A673 (cell line): ENCODE measurements at regions not wholly inside any gene's neighbourhood (a gene's known extent, or its start where the extent isn't known, plus 50 kb on each side); places are given as distances from the start of the nearest gene placed in this dataset.
A peak's percentile ranks its signal among the peaks of the same experiment; 100 is the strongest.

Experiments used
- BruUV-seq: library from RNA; stranded (reverse); fragments of 400-500 nt; replicated peaks from 2 replicates; lab custom pipeline; 2021; lab: Mats Ljungman, UMichigan
- CTCF ChIA-PET: fragments of 300-600 bp; sonication (Branson Sonifier 250); formaldehyde crosslinking; loops from one replicate; lab custom pipeline; 2022; ENCODE audit warnings: antibody characterized with exemption; lab: Charles Lee
- POLR2A ChIA-PET: fragments of 300-600 bp; sonication (Branson Sonifier 250); formaldehyde crosslinking; loops from one replicate; lab custom pipeline; 2022; ENCODE audit warnings: antibody characterized with exemption; ENCODE audit not compliant: low non-redundant PET; lab: Charles Lee
- DNase-seq: peaks from one replicate; pipeline ENCODE4 v3.0.0-alpha.2; 2015; ENCODE audit warnings: low spot score
- H3K27ac ChIP-seq: fragments of 200-600 bp; sonication (generic); 2 replicates; pipeline ENCODE4 v1.5.1; 2016; ENCODE audit warnings: mixed run types, low read depth, mild to moderate bottlenecking, mixed read lengths, antibody characterized with exemption, low read length; ENCODE audit not compliant: poor library complexity, severe bottlenecking
- H3K27me3 ChIP-seq: fragments of 200-600 bp; sonication (generic); replicated peaks from 2 replicates; pipeline ENCODE4 v1.6.1; 2017; ENCODE audit warnings: mixed run types, low read depth, mild to moderate bottlenecking, mixed read lengths, antibody characterized with exemption, low read length; ENCODE audit not compliant: insufficient read depth, poor library complexity
- H3K36me3 ChIP-seq: fragments of 200-600 bp; sonication (generic); 2 replicates; pipeline ENCODE4 v1.6.1; 2016; ENCODE audit warnings: mixed run types, mild to moderate bottlenecking, mixed read lengths, antibody characterized with exemption, low read length; ENCODE audit not compliant: insufficient read depth, poor library complexity, severe bottlenecking
- H3K4me1 ChIP-seq: fragments of 200-600 bp; sonication (generic); 2 replicates; pipeline ENCODE4 v1.6.1; 2017; ENCODE audit warnings: mixed run types, mild to moderate bottlenecking, mixed read lengths, antibody characterized with exemption, low read length; ENCODE audit not compliant: insufficient read depth, poor library complexity, severe bottlenecking
- H3K4me3 ChIP-seq: fragments of 200-600 bp; sonication (generic); 2 replicates; pipeline ENCODE4 v1.5.1; 2016; ENCODE audit warnings: low read depth, mixed run types, mild to moderate bottlenecking, mixed read lengths, low read length; ENCODE audit not compliant: poor library complexity, severe bottlenecking
- H3K9me3 ChIP-seq: fragments of 200-600 bp; sonication (generic); 2 replicates; pipeline ENCODE4 v1.6.1; 2016; ENCODE audit warnings: mixed run types, low read depth, mild to moderate bottlenecking, mixed read lengths, antibody characterized with exemption, low read length; ENCODE audit not compliant: poor library complexity, severe bottlenecking
- CTCF ChIP-seq: fragments of 300-800, 200-600 bp; sonication (generic); conservative IDR thresholded peaks from 2 replicates; pipeline ENCODE4 v1.5.1; 2017; ENCODE audit warnings: low read depth, mild to moderate bottlenecking, antibody characterized with exemption, low read length, moderate library complexity, mixed read lengths
- EZH2 ChIP-seq: fragments of 200-600 bp; sonication (generic); IDR thresholded peaks from 2 replicates; pipeline ENCODE4 v1.6.1; 2017; ENCODE audit warnings: borderline replicate concordance, low read depth, mild to moderate bottlenecking, mixed read lengths, antibody characterized with exemption, low read length; ENCODE audit not compliant: poor library complexity, severe bottlenecking
- intact Hi-C: fragments of 100-400 bp; cut with micrococcal nuclease; formaldehyde crosslinking; loops from one replicate; pipeline ENCODE4 v1.10.0; 2022; ENCODE audit not compliant: unreplicated experiment

GRCh38 chr17:77535435-77535834 is 394.7 kb downstream of the SEC14L1 start:
- CTCF ChIA-PET: interaction anchor here (0.6 kb wide), 1 partner anchor 170 kb away, joined by 3 read pairs; no protein-coding TSS in a partner anchor
- Histone ChIP-seq H3K4me1 (peaks cover 11% of the 10 kb centered on the region), H3K36me3 (no peaks in the 10 kb centered on the region), H3K4me3 (peak overlapping the region; percentile 9), H3K27me3 (no peaks in the 10 kb centered on the region), H3K9me3 (peaks cover 8% of the 10 kb centered on the region), H3K27ac (peak overlapping the region; percentile 38)
- TF ChIP-seq CTCF (no peak), EZH2 (no peak)
- POLR2A ChIA-PET: interaction anchor here (0.6 to 0.7 kb wide), 2 partner anchors 11 to 322 kb away, joined by 5 to 10 read pairs; no protein-coding TSS in a partner anchor
- DNase-seq: peak; percentile 73
- intact Hi-C loops: no loop called here
- BruUV-seq: no TSS peak

GRCh38 chr17:77535892-77536291 is 395.1 kb downstream of the SEC14L1 start:
- no TSS peak for BruUV-seq
- intact Hi-C loops: no loop called here
- POLR2A ChIA-PET: interaction anchor here (0.7 kb wide), 1 partner anchor 322 kb away, joined by 5 read pairs; no protein-coding TSS in a partner anchor

GRCh38 chr17:77537566-77537965 is 396.8 kb downstream of the SEC14L1 start:
- Histone ChIP-seq H3K9me3 (peaks cover 8% of the 10 kb centered on the region), H3K27me3 (no peaks in the 10 kb centered on the region), H3K27ac (no peak overlapping the region), H3K4me3 (no peak overlapping the region), H3K4me1 (peaks cover 16% of the 10 kb centered on the region), H3K36me3 (no peaks in the 10 kb centered on the region)
- intact Hi-C loops: no loop called here
- POLR2A ChIA-PET: no interaction called here
- no peak for TF ChIP-seq CTCF
- no peak for TF ChIP-seq EZH2
- no TSS peak for BruUV-seq
- CTCF ChIA-PET: interaction anchor here (0.8 kb wide), 1 partner anchor 482 kb away, joined by 3 read pairs; no protein-coding TSS in a partner anchor
- no peak for DNase-seq

More at GRCh38 chr17:77535892-77536291, 395.1 kb downstream of the SEC14L1 start:
- DNase-seq: peak; percentile 84
- Histone ChIP-seq H3K4me1 (peaks cover 11% of the 10 kb centered on the region), H3K27ac (peak overlapping the region; percentile 38), H3K4me3 (peak overlapping the region; percentile 9), H3K36me3 (no peaks in the 10 kb centered on the region), H3K9me3 (peaks cover 8% of the 10 kb centered on the region), H3K27me3 (no peaks in the 10 kb centered on the region)
- CTCF ChIA-PET: interaction anchor here (0.6 kb wide), 1 partner anchor 171 kb away, joined by 3 read pairs; no protein-coding TSS in a partner anchor
- no peak for TF ChIP-seq EZH2
- no peak for TF ChIP-seq CTCF
